NCI-H526 (cell line): ENCODE measurements at regions not wholly inside any gene's neighbourhood (a gene's known extent, or its start where the extent isn't known, plus 50 kb on each side); places are given as distances from the start of the nearest gene placed in this dataset.

ENCODE experiments used
- DNase-seq, 2 experiments: peaks; one replicate each; lab custom pipeline; 2025; lab: John Stamatoyannopoulos, UW

DNA sequence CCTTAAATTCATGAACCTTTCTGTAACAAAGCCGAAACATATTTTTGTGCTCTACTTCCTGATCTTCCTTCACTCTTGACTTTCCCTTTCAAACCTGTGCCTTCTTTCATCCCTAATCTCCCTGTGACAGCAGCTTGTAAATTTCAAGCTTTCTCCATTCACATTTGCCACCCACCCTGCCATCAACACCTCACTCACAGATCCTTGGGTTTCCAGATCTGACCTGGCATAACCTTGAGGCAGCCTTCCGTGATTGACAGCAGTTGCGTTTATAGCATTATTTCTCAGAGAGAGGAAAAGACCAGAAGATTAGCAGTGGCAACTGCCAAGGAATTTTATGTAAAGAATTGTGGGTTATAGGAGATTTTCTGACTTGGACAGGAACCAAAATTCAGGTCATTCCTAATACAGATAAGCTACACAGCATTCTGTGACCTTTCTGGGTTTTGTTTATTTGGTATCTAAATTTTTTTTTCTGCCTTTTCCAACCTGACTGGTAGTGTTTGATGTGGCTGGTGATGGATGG is 260.0 kb downstream of the NR2F1-AS1 start:
- DNase-seq = no peak

DNA sequence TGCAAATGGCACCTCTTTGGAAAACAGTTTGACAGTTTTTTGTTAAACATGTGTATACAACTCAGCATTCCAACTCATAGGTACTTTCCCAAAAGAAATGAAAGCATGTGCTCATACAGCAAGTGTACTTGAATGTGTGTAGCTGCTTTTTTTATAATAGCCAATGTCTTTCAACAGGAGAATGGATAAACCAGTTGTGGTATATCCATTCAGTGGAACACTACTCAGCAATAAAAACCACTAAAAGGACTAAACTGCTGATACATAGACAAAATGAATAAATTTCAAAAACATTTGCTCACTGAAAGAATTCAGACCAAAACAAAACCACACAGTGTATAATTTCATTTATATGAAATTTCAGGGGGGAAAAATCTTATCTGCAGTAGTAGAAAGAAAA is 267.3 kb downstream of the NR2F1-AS1 start:
- no peak for DNase-seq

- no peak for DNase-seq
Observed at GRCh38 chr5:93311881-93312280, 269.1 kb downstream of the NR2F1-AS1 start.

- no peak for DNase-seq
Observed at GRCh38 chr5:93307557-93307956, 273.5 kb downstream of the NR2F1-AS1 start.

GRCh38 chr5:93305984-93306383 is 275.0 kb downstream of the NR2F1-AS1 start:
- DNase-seq = peak in 1 of 2 experiments; percentile 1

- no peak for DNase-seq
Observed at GRCh38 chr5:93304456-93305250, 276.4 kb downstream of the NR2F1-AS1 start.

- DNase-seq = no peak
Observed at GRCh38 chr5:93303291-93303691, 277.7 kb downstream of the NR2F1-AS1 start.

GRCh38 chr5:93302711-93303110 is 278.3 kb downstream of the NR2F1-AS1 start:
- no peak for DNase-seq

DNA sequence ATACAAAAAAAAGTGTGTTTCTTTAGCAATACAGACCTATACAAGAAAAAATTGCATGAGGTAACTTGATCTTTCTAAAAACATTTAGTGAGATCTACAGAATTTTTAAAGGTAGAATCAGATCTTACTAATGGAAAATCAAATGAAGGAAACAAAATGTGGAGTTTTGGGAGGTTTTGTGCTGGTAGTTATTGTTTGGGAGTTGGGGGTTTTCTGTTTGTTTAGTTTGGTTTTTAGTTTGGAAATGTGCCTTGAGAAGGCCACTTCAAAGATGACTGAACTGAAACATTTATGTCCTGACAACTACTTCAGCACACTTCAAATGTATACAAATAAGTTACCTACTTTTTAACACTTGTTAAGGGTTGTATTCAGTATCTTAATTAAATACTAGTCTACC is 280.1 kb downstream of the NR2F1-AS1 start:
- no peak for DNase-seq

- DNase-seq = no peak
Observed at GRCh38 chr5:93300309-93300923, 280.6 kb downstream of the NR2F1-AS1 start.

DNA sequence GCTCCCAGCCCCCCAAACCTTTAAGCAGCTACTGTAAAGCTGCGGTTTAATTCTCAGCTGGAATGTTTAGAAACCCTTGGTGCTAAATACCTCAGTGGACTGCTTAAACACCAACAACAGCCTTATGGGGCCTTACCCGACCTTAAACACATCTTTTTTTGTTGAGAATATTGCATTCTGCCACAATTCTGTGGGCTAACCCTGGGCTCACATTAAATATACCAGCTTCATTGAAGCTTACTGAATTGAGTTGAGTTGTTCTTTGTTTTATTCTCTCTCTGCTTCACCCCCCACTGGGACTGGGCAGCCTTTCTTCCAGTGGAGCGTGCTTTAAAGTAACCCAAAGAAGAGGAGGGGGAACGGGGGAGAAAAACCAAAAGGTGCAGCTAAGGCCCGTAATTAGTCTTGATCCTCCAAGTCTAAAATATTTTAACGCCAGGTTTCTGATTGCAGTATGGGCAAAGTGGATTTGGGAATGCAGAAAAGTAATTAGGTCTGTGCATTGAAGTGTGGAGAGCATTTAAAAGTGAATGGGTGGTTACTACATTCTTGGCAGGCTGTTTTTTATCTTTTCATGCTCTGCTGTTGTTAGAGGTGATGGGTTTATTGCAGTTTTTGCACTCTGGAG is 281.2 kb downstream of the NR2F1-AS1 start:
- DNase-seq = no peak

GRCh38 chr5:93297116-93297515 is 283.9 kb downstream of the NR2F1-AS1 start:
- no peak for DNase-seq

GRCh38 chr5:93296338-93296737 is 284.7 kb downstream of the NR2F1-AS1 start:
- no peak for DNase-seq

DNA sequence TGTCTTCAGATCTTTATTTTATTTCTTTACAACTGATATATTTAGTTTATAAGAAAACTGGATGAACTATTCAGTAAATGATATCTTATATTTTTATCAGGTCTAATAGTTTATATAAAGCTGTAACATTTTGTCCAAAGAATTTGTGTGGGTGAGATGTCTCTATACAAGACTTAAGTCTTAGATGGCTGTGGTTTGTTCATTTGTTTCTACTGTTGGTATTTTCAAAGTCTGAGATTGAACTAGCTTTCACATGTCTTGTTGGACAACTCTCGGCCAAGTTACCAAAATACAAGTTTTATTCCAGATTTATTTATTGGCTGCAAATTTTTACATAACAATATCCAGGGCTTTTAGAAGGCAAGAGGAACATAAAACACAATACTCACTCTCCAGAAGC is 286.0 kb downstream of the NR2F1-AS1 start:
- DNase-seq = no peak

DNA sequence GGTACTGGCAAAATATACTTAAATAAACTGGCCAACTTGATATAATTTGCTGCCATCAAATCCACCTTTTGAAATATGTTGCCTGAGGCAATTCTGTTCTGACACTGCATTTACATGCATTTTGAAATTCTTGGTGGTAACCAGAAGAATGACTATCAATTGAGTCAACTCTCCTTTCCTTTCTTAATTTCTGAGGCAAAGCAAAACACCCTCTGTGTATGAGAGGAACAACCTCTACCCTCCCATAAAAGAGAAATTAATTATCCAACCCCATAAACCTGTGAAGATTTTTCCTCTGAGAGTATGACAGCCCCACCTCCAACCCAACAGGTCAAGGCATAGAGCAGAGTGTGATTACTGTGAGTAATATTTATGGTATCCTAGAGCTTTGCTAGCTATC is 286.8 kb downstream of the NR2F1-AS1 start:
- DNase-seq = no peak

DNA sequence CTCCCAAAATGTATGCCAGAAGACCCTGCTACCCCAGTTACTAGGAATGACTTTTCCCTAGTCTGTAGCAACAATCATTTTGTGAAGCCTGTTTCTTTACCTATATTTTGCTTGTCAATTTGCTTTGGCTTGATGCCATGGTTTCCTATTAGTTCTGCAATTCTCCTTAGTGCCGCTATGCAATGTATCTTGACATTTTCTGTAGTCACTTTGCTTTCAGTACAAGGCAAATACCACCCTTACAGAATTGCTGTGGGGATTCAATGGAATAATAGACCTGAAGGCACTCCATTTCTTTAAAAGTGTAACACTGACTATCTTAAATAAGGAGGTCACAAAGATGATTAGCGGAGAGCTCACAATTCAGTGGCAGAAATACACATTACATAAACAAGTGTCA is 291.1 kb downstream of the NR2F1-AS1 start:
- no peak for DNase-seq

- DNase-seq = no peak
Observed at GRCh38 chr5:93285461-93285860, 295.6 kb downstream of the NR2F1-AS1 start.

DNA sequence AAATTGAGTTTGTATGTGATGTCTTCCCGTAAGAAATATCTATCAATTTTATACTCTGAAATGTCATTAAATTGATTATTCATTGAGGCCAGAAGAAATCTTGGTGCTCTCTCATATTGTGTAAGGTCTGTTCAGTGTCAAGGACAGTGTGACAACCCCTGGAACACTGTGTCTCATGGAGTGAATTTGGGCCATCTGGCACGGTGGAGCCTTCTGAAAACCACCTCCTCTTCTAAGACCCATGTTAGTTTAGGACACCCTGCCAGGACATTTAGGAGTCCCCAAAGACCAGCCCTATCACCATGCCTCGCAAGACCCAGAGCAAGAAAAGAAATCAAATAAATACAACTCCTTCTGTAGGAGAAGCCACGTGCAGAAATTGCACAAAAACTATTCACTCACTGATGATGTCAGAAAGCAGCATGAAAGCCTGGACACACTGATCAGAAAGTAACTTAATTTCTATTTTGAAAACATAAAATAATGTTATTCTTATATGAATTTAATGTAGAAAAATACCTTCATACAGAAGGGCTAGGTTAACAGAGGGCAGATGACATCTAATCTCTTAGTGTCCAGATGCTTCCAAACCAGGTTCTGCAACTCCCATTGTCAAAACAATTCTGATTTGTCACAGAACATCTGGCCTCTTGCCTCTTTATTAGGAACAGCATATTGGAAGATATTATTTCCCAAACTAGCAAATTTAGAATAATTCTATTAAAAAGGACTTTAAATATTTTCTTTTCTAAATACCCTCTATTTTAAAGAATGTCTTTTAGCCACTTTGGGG is 298.8 kb downstream of the NR2F1-AS1 start:
- no peak for DNase-seq

- DNase-seq = no peak
Observed at GRCh38 chr5:93280518-93280917, 300.5 kb downstream of the NR2F1-AS1 start.

GRCh38 chr5:93279296-93279963 is 301.6 kb downstream of the NR2F1-AS1 start:
- no peak for DNase-seq

DNA sequence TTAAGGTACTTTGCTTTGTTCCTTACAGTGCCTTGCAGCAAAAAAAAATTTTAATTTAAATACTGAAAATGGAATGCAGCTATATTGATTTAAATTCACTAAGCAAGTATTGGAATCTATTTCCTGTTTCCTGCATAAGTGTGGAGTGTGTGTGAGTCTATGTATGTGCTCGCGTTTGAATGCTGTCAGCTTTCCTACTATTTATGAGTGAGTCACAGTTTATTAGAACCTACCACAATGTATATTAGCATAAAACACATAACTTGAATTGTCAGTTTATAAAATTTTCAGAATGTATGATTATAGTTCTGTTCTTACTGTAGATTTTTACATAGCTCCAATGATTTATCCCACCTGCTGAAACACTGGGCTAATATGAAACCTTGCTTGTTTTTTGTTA is 302.1 kb downstream of the NR2F1-AS1 start:
- DNase-seq = no peak

GRCh38 chr5:93277051-93277450 is 304.0 kb downstream of the NR2F1-AS1 start:
- DNase-seq = no peak
